Kidney (tissue), 13 donors: ENCODE measurements at regions not wholly inside any gene's neighbourhood (a gene's known extent, or its start where the extent isn't known, plus 50 kb on each side); places are given as distances from the start of the nearest gene placed in this dataset.
"Not testable (repeated sequence)": the region's sequence is repeated elsewhere in the genome, so short reads cannot be mapped to it uniquely, and the experiment has no call there.

Source experiments
- DNase-seq, 5 donors: peaks; one replicate each; pipeline ENCODE4 v3.0.0-alpha.2; 2013 to 2020
- FAIRE-seq: peaks from 2 replicates; lab custom pipeline; 2012; peaks lifted over from hg19 to GRCh38; lab: Jason Lieb, UNC
- H3K27ac ChIP-seq, 2 donors: one replicate each; pipeline ENCODE4 v1.7.0; 2013; ENCODE audit warnings: low read depth in 2 of 2, low read length in 2 of 2, inconsistent platforms in 1 of 2
- H3K27me3 ChIP-seq: one replicate; pipeline ENCODE4 v1.7.1; 2013; ENCODE audit warnings: low read length, inconsistent platforms; ENCODE audit not compliant: control insufficient read depth, insufficient read depth
- H3K36me3 ChIP-seq, 3 donors: one replicate each; pipeline versions ENCODE4 v1.7.0 to v1.7.1; 2013; ENCODE audit warnings: low read length in 3 of 3, control low read depth in 1 of 3, inconsistent platforms in 1 of 3; ENCODE audit not compliant: insufficient read depth in 3 of 3, control insufficient read depth in 2 of 3
- H3K4me1 ChIP-seq, 3 donors: one replicate each; pipeline versions ENCODE4 v1.7.0 to v1.7.1; 2013; ENCODE audit warnings: low read length in 3 of 3, inconsistent platforms in 1 of 3, low read depth in 1 of 3; ENCODE audit not compliant: control insufficient read depth in 2 of 3, insufficient read depth in 2 of 3
- H3K4me3 ChIP-seq, 3 donors: one replicate each; pipeline versions ENCODE4 v1.7.0 to v1.8.1; 2013; ENCODE audit warnings: low read length in 3 of 3, control low read depth in 1 of 3, inconsistent platforms in 1 of 3
- H3K9ac ChIP-seq, 3 donors: one replicate each; pipeline versions ENCODE4 v1.7.0 to v1.7.1; 2013; ENCODE audit warnings: low read length in 3 of 3, control low read depth in 1 of 3, inconsistent platforms in 1 of 3
- H3K9me3 ChIP-seq, 3 donors: one replicate each; pipeline versions ENCODE4 v1.7.0 to v1.7.1; 2013; ENCODE audit warnings: low read length in 3 of 3, control low read depth in 1 of 3, inconsistent platforms in 1 of 3; ENCODE audit not compliant: control insufficient read depth in 2 of 3, insufficient read depth in 1 of 3
- CTCF ChIP-seq: IDR thresholded peaks from 3 replicates; pipeline ENCODE4 v1.5.1; 2012; ENCODE audit warnings: mild to moderate bottlenecking, moderate library complexity, borderline replicate concordance; ENCODE audit not compliant: insufficient read depth; ENCODE audit errors: extremely low read depth
- intact Hi-C: fragments of 100-400 bp; cut with DNase I; formaldehyde crosslinking; loops from one replicate; pipeline ENCODE4 v1.11.1; 2022
- donor health status: control.
- donor health status: control.
- donor health status: control.
- donor health status: control.
- donor health status: control.
- donor health status: DM: yes; HTN: yes; CAD: no.
- donor health status: Normal renal cell carcinoma (clear cell type).

- Histone ChIP-seq H3K36me3 (no peaks in the 10 kb centered on the region), H3K27me3 (no peaks in the 10 kb centered on the region), H3K9me3 (no peaks in the 10 kb centered on the region), H3K4me3 (no peak overlapping the region), H3K27ac (no peak overlapping the region), H3K4me1 (no peaks in the 10 kb centered on the region), H3K9ac (no peak overlapping the region)
- TF ChIP-seq CTCF, result no peak
- intact Hi-C loops, result no loop called here
- no peak for DNase-seq
- FAIRE-seq, result peak; percentile 17
Observed at GRCh38 chr6:76764057-76764456, 691.6 kb upstream of the IMPG1 start.

GRCh38 chr6:76752841-76753240 is 680.4 kb upstream of the IMPG1 start:
- no peaks in the 10 kb centered on the region for H3K4me1 ChIP-seq
- H3K27ac ChIP-seq, result no peak overlapping the region
- DNase-seq, result no peak
- FAIRE-seq, result no peak
- H3K9me3 ChIP-seq, result no peaks in the 10 kb centered on the region
- no peaks in the 10 kb centered on the region for H3K36me3 ChIP-seq
- intact Hi-C loops, result no loop called here
- no peak overlapping the region for H3K9ac ChIP-seq
- no peaks in the 10 kb centered on the region for H3K27me3 ChIP-seq
- TF ChIP-seq CTCF, result no peak
- no peak overlapping the region for H3K4me3 ChIP-seq

GRCh38 chr6:76745388-76745787 is 672.9 kb upstream of the IMPG1 start:
- H3K36me3 ChIP-seq, FAIRE-seq, H3K4me3 ChIP-seq, H3K27me3 ChIP-seq, H3K4me1 ChIP-seq, intact Hi-C loops, H3K9me3 ChIP-seq, H3K27ac ChIP-seq, DNase-seq, H3K9ac ChIP-seq: not testable (repeated sequence)

- intact Hi-C loops, DNase-seq, FAIRE-seq: not testable (repeated sequence)
Observed at GRCh38 chr6:76744151-76744720, 671.8 kb upstream of the IMPG1 start.

More at GRCh38 chr6:76744151-76744720, 671.8 kb upstream of the IMPG1 start:
- not testable (repeated sequence) for H3K27me3 ChIP-seq, H3K4me3 ChIP-seq, H3K9ac ChIP-seq, H3K4me1 ChIP-seq, H3K36me3 ChIP-seq, H3K9me3 ChIP-seq, H3K27ac ChIP-seq
